ENCODE measurements at regions not wholly inside any gene's neighbourhood (a gene's known extent, or its start where the extent isn't known, plus 50 kb on each side); places are given as distances from the start of the nearest gene placed in this dataset.

DNA sequence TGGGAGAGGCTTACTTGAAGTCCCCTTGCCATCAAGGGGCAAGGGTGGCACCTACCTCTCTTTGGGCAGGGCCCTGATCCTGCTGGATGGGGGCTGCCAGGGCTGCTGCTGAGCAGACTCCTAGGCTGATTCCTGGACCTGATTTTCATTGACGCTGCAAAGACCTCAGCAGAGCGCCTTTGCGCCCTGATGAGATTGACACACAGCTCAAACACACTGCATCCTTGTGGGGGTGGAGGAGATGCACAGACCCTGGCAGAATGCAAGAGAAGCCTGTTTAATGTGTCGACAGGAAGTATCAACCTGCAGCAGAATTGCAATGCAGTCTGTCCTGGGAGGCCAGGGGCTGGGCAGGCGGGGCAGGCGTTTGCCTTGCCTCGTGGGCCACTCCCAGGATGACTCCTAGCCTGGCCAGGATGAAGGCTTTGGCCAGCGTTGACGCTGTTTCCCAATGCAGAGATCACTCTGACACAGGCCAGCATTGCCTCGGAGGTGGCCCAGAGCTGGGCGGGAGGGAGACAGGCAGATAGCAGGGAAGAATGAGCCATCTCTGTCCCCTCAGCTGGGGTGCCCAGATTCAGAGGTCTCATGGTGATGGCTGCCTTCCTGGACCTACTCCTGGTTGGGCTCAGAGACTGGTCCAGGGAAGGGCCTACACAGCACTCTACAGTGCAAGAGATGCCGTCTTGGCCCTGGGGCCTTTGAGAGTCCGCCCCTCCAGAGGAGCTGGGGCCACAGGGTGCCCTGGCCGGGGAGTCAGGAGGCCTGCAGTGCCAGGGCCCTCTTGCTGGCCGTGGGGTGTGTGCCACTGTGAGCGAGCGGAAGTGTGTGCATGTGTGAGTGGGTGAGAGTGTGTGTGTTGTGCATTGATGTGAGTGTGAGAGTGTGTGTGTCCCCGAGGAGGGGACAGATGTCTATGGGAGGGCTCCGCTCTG lies 108.3 kb downstream of the KIF26A start:
- DNase-seq (ENCODE audit: low read depth), result no peak
- TF ChIP-seq, protein P1, sequence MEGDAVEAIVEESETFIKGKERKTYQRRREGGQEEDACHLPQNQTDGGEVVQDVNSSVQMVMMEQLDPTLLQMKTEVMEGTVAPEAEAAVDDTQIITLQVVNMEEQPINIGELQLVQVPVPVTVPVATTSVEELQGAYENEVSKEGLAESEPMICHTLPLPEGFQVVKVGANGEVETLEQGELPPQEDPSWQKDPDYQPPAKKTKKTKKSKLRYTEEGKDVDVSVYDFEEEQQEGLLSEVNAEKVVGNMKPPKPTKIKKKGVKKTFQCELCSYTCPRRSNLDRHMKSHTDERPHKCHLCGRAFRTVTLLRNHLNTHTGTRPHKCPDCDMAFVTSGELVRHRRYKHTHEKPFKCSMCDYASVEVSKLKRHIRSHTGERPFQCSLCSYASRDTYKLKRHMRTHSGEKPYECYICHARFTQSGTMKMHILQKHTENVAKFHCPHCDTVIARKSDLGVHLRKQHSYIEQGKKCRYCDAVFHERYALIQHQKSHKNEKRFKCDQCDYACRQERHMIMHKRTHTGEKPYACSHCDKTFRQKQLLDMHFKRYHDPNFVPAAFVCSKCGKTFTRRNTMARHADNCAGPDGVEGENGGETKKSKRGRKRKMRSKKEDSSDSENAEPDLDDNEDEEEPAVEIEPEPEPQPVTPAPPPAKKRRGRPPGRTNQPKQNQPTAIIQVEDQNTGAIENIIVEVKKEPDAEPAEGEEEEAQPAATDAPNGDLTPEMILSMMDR (conservative IDR thresholded peaks at IDR 0.05; ENCODE audit: low read depth, low read length), result no peak
- H3K4me3 ChIP-seq (ENCODE audit: low read depth, low read length), result no peak overlapping the region

DNA sequence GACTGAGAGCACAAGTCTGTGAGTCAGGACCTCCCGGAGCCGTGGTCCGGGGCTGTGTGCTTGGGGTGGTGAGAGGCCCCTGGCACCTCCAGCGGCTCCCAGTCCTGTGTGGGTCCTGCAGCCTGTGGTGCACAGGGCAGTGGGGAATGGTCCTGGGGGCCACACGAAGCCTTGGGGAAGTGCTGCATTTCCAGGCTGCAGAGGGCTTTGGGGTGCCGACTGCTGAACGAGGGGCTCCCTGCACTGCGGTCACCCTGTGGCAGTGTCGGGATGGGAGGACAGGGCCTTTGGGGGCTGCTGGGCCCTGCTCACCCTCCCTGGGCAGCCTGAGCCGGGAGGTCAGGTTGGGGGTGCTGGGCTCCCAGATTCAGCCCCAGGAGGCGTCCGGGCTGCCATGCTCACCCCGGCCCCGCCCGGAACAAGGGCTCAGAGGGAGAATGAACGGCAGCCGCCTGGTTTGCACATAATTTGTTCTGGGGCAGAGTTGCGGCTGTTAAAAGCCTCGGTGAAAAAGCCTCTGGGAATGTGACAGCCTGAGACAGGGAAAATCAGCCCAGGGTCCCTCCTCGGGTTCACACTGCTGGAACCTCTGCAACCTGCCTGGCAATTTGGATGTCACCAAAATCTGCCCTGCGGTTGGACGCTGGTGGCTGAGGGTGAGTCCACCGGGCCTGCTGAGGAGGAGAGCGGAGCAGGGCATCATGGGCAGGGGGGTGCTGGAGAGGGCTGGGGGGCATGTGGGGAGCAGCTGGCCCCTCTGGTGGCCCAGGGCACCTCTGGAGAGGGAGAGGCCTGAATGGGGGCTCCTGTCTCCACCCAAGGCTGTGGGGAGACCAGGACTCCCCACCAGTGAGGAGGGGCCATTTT lies 109.2 kb downstream of the KIF26A start:
- DNase-seq (ENCODE audit: low read depth), result no peak
- H3K4me3 ChIP-seq (ENCODE audit: low read depth, low read length), result no peak overlapping the region
- TF ChIP-seq, protein P1 (conservative IDR thresholded peaks at IDR 0.05; ENCODE audit: low read depth, low read length), result no peak

- no peak overlapping the region for H3K4me3 ChIP-seq (ENCODE audit: low read depth, low read length)
- no peak for DNase-seq (ENCODE audit: low read depth)
- TF ChIP-seq, protein P1 (conservative IDR thresholded peaks at IDR 0.05; ENCODE audit: low read depth, low read length), result no peak
Observed at GRCh38 chr14:104248203-104249055, 110.0 kb downstream of the KIF26A start.

DNA sequence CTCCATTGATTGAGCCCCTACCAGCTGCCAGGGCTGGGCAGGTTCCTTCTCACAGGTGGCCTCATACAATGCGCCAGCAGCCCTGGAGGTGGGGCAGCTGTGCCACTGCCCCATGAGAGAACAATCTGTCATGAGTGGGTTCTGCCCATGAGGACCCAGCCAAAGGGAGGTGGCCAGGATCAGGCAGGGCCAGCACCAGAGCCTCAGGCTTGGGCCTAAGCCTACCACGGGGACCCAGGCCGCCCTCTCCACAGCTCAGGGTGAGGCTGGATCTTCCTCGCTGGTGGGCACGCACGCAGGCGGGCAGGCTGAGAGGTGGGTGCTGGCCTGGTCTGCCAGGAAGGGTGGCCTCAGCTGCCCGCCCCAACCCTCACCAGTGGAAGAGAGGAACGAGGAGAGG lies 110.7 kb downstream of the KIF26A start:
- DNase-seq (ENCODE audit: low read depth), result no peak
- TF ChIP-seq, protein P1 (conservative IDR thresholded peaks at IDR 0.05; ENCODE audit: low read depth, low read length), result no peak
- no peak overlapping the region for H3K4me3 ChIP-seq (ENCODE audit: low read depth, low read length)

DNA sequence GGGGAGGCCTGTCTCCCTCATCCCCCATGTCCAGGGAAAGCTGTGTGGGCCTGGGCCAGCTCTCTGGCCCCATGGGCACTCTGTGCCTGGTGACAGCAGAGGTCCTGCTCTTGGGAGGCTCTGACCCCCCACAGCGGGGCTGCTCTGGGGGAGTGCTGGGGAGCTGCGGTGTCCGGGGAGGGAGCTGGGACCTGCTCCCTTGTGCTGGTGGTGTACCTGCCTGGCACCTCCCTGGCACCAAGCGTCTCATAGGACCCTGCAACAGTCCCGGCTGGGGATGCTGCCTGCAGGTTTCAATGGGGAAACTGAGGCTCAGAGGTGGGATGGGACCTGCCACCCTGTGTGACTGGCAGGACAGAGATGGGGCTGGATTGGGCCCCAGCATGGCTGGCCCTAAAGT lies 111.3 kb downstream of the KIF26A start:
- TF ChIP-seq, protein P1 (conservative IDR thresholded peaks at IDR 0.05; ENCODE audit: low read depth, low read length), result no peak
- no peak for DNase-seq (ENCODE audit: low read depth)
- no peak overlapping the region for H3K4me3 ChIP-seq (ENCODE audit: low read depth, low read length)

DNA sequence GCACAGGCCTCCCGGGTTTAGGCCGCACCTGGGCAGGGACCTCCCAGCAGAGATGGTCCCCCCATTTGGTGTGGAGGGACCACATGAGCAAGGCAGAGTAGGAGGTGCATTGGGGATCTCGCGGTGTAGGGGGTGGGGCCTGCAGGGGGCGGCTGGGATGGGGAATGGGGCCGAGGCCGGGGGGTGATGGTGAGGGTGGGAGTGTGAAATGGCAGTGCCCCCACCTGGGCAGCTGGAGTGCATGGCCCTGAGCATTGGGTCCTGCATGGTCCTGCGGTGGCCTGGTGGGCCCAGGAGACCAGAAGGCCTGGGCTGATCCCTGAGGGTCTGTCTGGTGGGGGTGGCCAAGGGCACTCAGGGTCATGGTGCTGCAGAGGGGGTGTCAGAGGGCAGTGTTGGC lies 111.8 kb downstream of the KIF26A start:
- no peak for DNase-seq (ENCODE audit: low read depth)
- no peak overlapping the region for H3K4me3 ChIP-seq (ENCODE audit: low read depth, low read length)
- TF ChIP-seq, protein P1 (conservative IDR thresholded peaks at IDR 0.05; ENCODE audit: low read depth, low read length), result no peak
